GM13976 (cell line): ENCODE measurements at regions not wholly inside any gene's neighbourhood (a gene's known extent, or its start where the extent isn't known, plus 50 kb on each side); places are given as distances from the start of the nearest gene placed in this dataset.

Experiments used
- DNase-seq: peaks from one replicate; pipeline ENCODE4 v3.0.0; 2012; ENCODE audit warnings: low spot score
- CTCF ChIP-seq: IDR thresholded peaks from 2 replicates; pipeline ENCODE4 v1.5.1; 2012; ENCODE audit warnings: borderline replicate concordance, mild to moderate bottlenecking; ENCODE audit not compliant: insufficient read depth; ENCODE audit errors: extremely low read depth, missing control alignments, control extremely low read depth
- in situ Hi-C: fragments of 300-500 bp; cut with MboI; formaldehyde crosslinking; loops from one replicate; pipeline ENCODE4 v1.12.0; 2022; ENCODE audit warnings: low sequenced_read_pairs, mixed read lengths, inconsistent platforms; ENCODE audit not compliant: unreplicated experiment

GRCh38 chr22:48558606-48559402 lies 1268.9 kb downstream of the BRD1 start:
- in situ Hi-C loops = no loop called here
- TF ChIP-seq CTCF = no peak
- no peak for DNase-seq

- TF ChIP-seq CTCF = no peak
- in situ Hi-C loops = no loop called here
- no peak for DNase-seq
Observed at GRCh38 chr22:48558016-48558415, 1269.7 kb downstream of the BRD1 start.

GRCh38 chr22:48557473-48557872 lies 1270.2 kb downstream of the BRD1 start:
- TF ChIP-seq CTCF = no peak
- in situ Hi-C loops = no loop called here
- no peak for DNase-seq

- in situ Hi-C loops = no loop called here
Observed at GRCh38 chr22:48556751-48557150, 1270.9 kb downstream of the BRD1 start.

GRCh38 chr22:48556222-48556621 lies 1271.5 kb downstream of the BRD1 start:
- no peak for TF ChIP-seq CTCF
- no peak for DNase-seq
- in situ Hi-C loops = no loop called here

More at GRCh38 chr22:48556751-48557150, 1270.9 kb downstream of the BRD1 start:
- DNase-seq = no peak
- no peak for TF ChIP-seq CTCF

GRCh38 chr22:48555606-48556005 lies 1272.1 kb downstream of the BRD1 start:
- in situ Hi-C loops = no loop called here
- DNase-seq = no peak
- TF ChIP-seq CTCF = no peak
